ENCODE measurements at regions not wholly inside any gene's neighbourhood (a gene's known extent, or its start where the extent isn't known, plus 50 kb on each side); places are given as distances from the start of the nearest gene placed in this dataset.

GRCh38 chrX:137969191-137969590 is 403.3 kb downstream of the ZIC3 start:
- TF ChIP-seq ZBTB33 (IDR thresholded peaks at IDR 0.05; ENCODE audit: extremely low read depth, insufficient replicate concordance, low read length) (no peak), CTCF (IDR thresholded peaks at IDR 0.05 in 2 of 3, conservative IDR thresholded peaks at IDR 0.05 in 1 of 3; ENCODE audit: borderline replicate concordance in 1 of 3, insufficient read depth in 1 of 3, low read depth in 2 of 3, low read length in 2 of 3) (no peak), EZH2 (IDR thresholded peaks at IDR 0.05) (no peak), POLR2A (IDR thresholded peaks at IDR 0.05; ENCODE audit: borderline replicate concordance, extremely low read depth, insufficient read depth, insufficient read length) (no peak), POLR2AphosphoS5 (IDR thresholded peaks at IDR 0.05; ENCODE audit: low read depth, low read length) (no peak), RAD21 (IDR thresholded peaks at IDR 0.05; ENCODE audit: low read depth) (no peak), EZH2phosphoT487 (IDR thresholded peaks at IDR 0.05; ENCODE audit: borderline replicate concordance) (no peak), ATF3 (IDR thresholded peaks at IDR 0.05) (no peak), YY1 (IDR thresholded peaks at IDR 0.05; ENCODE audit: extremely low read depth, insufficient replicate concordance, low read depth, low read length) (no peak), CEBPB (IDR thresholded peaks at IDR 0.05; ENCODE audit: low read depth) (no peak), CBX3 (IDR thresholded peaks at IDR 0.05; ENCODE audit: low read depth) (no peak), JUND (IDR thresholded peaks at IDR 0.05) (no peak), TCF7L2 (IDR thresholded peaks at IDR 0.05; ENCODE audit: borderline replicate concordance, extremely low read depth, insufficient read depth, insufficient read length) (no peak)
